ENCODE measurements at regions not wholly inside any gene's neighbourhood (a gene's known extent, or its start where the extent isn't known, plus 50 kb on each side); places are given as distances from the start of the nearest gene placed in this dataset.

- TF ChIP-seq YY1 (IDR thresholded peaks at IDR 0.05; ENCODE audit: insufficient read depth, insufficient read length), result no peak
- no peak for TF ChIP-seq SUZ12 (IDR thresholded peaks at IDR 0.05; ENCODE audit: extremely low read depth, insufficient read depth, insufficient read length)
- no peak for TF ChIP-seq ZNF274 (IDR thresholded peaks at IDR 0.05; ENCODE audit: low read depth, low read length)
Observed at GRCh38 chr2:160993654-160994061, 166.6 kb upstream of the TANK start.
